NB4 (cell line): ENCODE measurements at regions not wholly inside any gene's neighbourhood (a gene's known extent, or its start where the extent isn't known, plus 50 kb on each side); places are given as distances from the start of the nearest gene placed in this dataset.

Source experiments
- DNase-seq: peaks from one replicate; pipeline ENCODE4 v3.0.0; 2010; ENCODE audit warnings: low read depth
- H3K4me3 ChIP-seq: one replicate; pipeline ENCODE4 v1.5.1; 2011; ENCODE audit warnings: mild to moderate bottlenecking, low read depth, low read length, moderate library complexity
- MYC ChIP-seq: IDR thresholded peaks from 2 replicates; pipeline ENCODE4 v1.6.1; 2011; ENCODE audit warnings: low read depth, low read length
- POLR2A ChIP-seq: IDR thresholded peaks from 2 replicates; pipeline ENCODE4 v1.6.1; 2011; ENCODE audit warnings: mild to moderate bottlenecking; ENCODE audit not compliant: insufficient read length; ENCODE audit errors: extremely low read depth
- TF ChIP-seq, protein P1 (sequence below): IDR thresholded peaks from one replicate; pipeline ENCODE4 v1.5.1; 2012; ENCODE audit warnings: low read depth, low read length
- TF ChIP-seq, protein P2 (sequence below): IDR thresholded peaks from 2 replicates; pipeline ENCODE4 v1.6.1; 2011; ENCODE audit warnings: low read depth, low read length

GRCh38 chr12:90828621-90829020, 126.4 kb downstream of the CCER1 start:
- no peak for DNase-seq
- TF ChIP-seq, protein P1, sequence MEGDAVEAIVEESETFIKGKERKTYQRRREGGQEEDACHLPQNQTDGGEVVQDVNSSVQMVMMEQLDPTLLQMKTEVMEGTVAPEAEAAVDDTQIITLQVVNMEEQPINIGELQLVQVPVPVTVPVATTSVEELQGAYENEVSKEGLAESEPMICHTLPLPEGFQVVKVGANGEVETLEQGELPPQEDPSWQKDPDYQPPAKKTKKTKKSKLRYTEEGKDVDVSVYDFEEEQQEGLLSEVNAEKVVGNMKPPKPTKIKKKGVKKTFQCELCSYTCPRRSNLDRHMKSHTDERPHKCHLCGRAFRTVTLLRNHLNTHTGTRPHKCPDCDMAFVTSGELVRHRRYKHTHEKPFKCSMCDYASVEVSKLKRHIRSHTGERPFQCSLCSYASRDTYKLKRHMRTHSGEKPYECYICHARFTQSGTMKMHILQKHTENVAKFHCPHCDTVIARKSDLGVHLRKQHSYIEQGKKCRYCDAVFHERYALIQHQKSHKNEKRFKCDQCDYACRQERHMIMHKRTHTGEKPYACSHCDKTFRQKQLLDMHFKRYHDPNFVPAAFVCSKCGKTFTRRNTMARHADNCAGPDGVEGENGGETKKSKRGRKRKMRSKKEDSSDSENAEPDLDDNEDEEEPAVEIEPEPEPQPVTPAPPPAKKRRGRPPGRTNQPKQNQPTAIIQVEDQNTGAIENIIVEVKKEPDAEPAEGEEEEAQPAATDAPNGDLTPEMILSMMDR = no peak
- TF ChIP-seq MYC (no peak), POLR2A (no peak)
- TF ChIP-seq, protein P2, sequence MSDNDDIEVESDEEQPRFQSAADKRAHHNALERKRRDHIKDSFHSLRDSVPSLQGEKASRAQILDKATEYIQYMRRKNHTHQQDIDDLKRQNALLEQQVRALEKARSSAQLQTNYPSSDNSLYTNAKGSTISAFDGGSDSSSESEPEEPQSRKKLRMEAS = no peak
- H3K4me3 ChIP-seq = no peak overlapping the region

DNA sequence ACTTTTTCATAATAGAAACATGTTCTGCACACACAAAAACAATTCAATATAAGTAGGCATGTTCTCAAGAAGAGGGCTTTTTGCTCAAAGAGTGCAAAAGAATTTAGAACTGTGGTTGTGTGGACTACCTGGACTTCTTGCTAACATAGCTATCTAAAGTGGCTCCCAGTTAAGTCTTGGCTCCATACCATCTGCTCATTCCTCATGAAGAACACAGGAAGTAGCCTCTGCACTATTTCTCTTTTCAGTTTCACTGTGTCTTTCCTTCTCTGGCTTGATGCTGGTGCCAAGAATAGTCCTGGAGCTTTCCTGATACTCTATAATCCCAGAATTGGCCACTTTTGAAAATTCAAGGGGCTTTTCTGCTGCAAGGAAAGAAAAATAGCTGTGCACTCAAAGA, 127.4 kb downstream of the CCER1 start:
- no peak overlapping the region for H3K4me3 ChIP-seq
- no peak for DNase-seq
- TF ChIP-seq, protein P2 = no peak
- TF ChIP-seq, protein P1 = no peak
- no peak for TF ChIP-seq POLR2A
- TF ChIP-seq MYC = no peak

DNA sequence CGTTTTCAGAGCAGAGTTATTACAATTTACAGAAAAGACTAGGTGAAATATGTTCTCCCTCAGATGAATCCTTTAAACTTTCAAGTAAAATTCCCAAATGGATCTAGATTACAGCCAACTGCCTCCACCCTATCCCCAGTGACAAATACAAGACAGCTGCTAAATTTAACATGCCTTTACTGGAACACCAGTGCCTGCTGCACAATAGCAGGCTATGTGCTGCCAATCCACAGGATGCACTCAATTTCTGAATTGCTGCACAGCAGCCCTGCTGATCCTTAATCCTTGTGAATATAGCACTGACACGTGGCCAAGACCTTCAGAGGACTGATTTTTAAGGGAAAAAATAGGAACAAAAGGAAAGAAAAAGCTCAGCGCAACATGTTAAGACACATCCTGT, 128.9 kb downstream of the CCER1 start:
- no peak for DNase-seq
- TF ChIP-seq POLR2A (no peak), MYC (no peak)
- TF ChIP-seq, protein P1 = no peak
- TF ChIP-seq, protein P2 = no peak
- no peak overlapping the region for H3K4me3 ChIP-seq

- no peak overlapping the region for H3K4me3 ChIP-seq
- TF ChIP-seq, protein P1 = no peak
- TF ChIP-seq, protein P2 = no peak
- TF ChIP-seq POLR2A (no peak), MYC (no peak)
- no peak for DNase-seq
Measured at GRCh38 chr12:90823859-90824258, 131.1 kb downstream of the CCER1 start.

DNA sequence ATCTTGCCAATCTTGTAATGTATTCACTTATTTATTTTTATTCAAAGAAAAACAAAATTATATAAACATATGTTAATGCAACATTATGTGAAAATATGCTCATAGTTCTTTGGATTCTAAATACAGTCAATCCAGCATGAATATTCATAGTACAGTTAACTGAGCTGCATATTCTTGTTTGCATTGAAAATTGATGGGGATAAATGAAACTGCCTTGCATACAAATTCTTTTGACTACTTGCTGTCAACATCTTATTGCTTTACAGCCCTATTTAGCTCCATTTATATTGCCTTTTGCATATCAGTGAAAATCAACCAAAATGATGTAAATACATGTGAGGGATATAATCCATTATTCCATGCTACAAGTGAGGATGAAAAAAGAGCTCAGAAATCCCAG, 135.3 kb downstream of the CCER1 start:
- DNase-seq = no peak
- H3K4me3 ChIP-seq = no peak overlapping the region
- TF ChIP-seq, protein P1 = no peak
- TF ChIP-seq POLR2A (no peak), MYC (no peak)
- TF ChIP-seq, protein P2 = no peak

- DNase-seq = no peak
- no peak for TF ChIP-seq MYC
- TF ChIP-seq, protein P2 = no peak
- TF ChIP-seq, protein P1 = no peak
- TF ChIP-seq POLR2A = no peak
- H3K4me3 ChIP-seq = no peak overlapping the region
Measured at GRCh38 chr12:90816353-90817089, 138.5 kb downstream of the CCER1 start.
